Liver (tissue), 8 donors: ENCODE measurements at regions not wholly inside any gene's neighbourhood (a gene's known extent, or its start where the extent isn't known, plus 50 kb on each side); places are given as distances from the start of the nearest gene placed in this dataset.

Experiments
- DNase-seq: peaks from one replicate; pipeline ENCODE4 v3.0.0-alpha.2; 2017; ENCODE audit warnings: low spot score
- H3K27ac ChIP-seq, 2 donors: one replicate each; pipeline ENCODE4 v1.7.0; 2013; ENCODE audit warnings: inconsistent platforms in 2 of 2, low read length in 2 of 2, control low read depth in 1 of 2, low read depth in 1 of 2, mild to moderate bottlenecking in 1 of 2
- H3K27me3 ChIP-seq, 4 donors: one replicate each; pipeline versions ENCODE4 v1.6.1 to v1.7.0; 2013; ENCODE audit warnings: low read length in 3 of 4, inconsistent platforms in 1 of 4, mild to moderate bottlenecking in 1 of 4, moderate library complexity in 1 of 4; ENCODE audit not compliant: control insufficient read depth in 4 of 4, insufficient read depth in 4 of 4
- H3K36me3 ChIP-seq, 4 donors: one replicate each; pipeline versions ENCODE4 v1.6.1 to v1.7.0; 2013; ENCODE audit warnings: low read length in 3 of 4, mild to moderate bottlenecking in 3 of 4, low read depth in 1 of 4, moderate library complexity in 1 of 4; ENCODE audit not compliant: control insufficient read depth in 4 of 4, insufficient read depth in 3 of 4
- H3K4me1 ChIP-seq, 4 donors: one replicate each; pipeline versions ENCODE4 v1.6.1 to v1.7.0; 2013; ENCODE audit warnings: low read length in 3 of 4, mild to moderate bottlenecking in 3 of 4, moderate library complexity in 1 of 4; ENCODE audit not compliant: control insufficient read depth in 4 of 4, insufficient read depth in 4 of 4
- H3K4me3 ChIP-seq, 3 donors: one replicate each; pipeline versions ENCODE4 v1.6.1 to v1.7.0; 2013; ENCODE audit warnings: low read length in 3 of 3, control low read depth in 1 of 3, low read depth in 1 of 3, mild to moderate bottlenecking in 1 of 3
- H3K9ac ChIP-seq, 2 donors: one replicate each; pipeline ENCODE4 v1.7.0; 2013; ENCODE audit warnings: low read length in 2 of 2, mild to moderate bottlenecking in 2 of 2, moderate library complexity in 2 of 2, control low read depth in 1 of 2, low read depth in 1 of 2
- H3K9me3 ChIP-seq, 4 donors: one replicate each; pipeline versions ENCODE4 v1.6.1 to v1.7.0; 2013; ENCODE audit warnings: low read length in 3 of 4; ENCODE audit not compliant: control insufficient read depth in 4 of 4
- EGR1 ChIP-seq, 2 donors: IDR thresholded peaks; 2 replicates each; pipeline ENCODE4 v1.6.1; 2016 to 2018; ENCODE audit warnings: antibody characterized with exemption in 2 of 2, low read depth in 2 of 2
- FOXA1 ChIP-seq: IDR thresholded peaks from 2 replicates; pipeline ENCODE4 v1.6.1; 2016; ENCODE audit warnings: antibody characterized with exemption
- FOXA2 ChIP-seq: IDR thresholded peaks from 2 replicates; pipeline ENCODE4 v1.6.1; 2016; ENCODE audit warnings: antibody characterized with exemption
- GABPA ChIP-seq, 2 donors: IDR thresholded peaks in 1 of 2; conservative IDR thresholded peaks in 1 of 2; 2 replicates each; pipeline ENCODE4 v1.6.1; 2016; ENCODE audit warnings: antibody characterized with exemption in 2 of 2, mild to moderate bottlenecking in 1 of 2, moderate library complexity in 1 of 2
- HNF4A ChIP-seq, 2 donors: conservative IDR thresholded peaks; 2 replicates each; pipeline ENCODE4 v1.6.1; 2016; ENCODE audit warnings: antibody characterized with exemption in 2 of 2, mild to moderate bottlenecking in 2 of 2
- HNF4G ChIP-seq: IDR thresholded peaks from 2 replicates; pipeline ENCODE4 v1.6.1; 2016; ENCODE audit warnings: antibody characterized with exemption
- JUND ChIP-seq, 2 donors: IDR thresholded peaks; 2 replicates each; pipeline ENCODE4 v1.6.1; 2016; ENCODE audit warnings: antibody characterized with exemption in 2 of 2
- MAX ChIP-seq: IDR thresholded peaks from 2 replicates; pipeline ENCODE4 v1.6.1; 2016; ENCODE audit warnings: antibody characterized with exemption
- NR2F2 ChIP-seq: IDR thresholded peaks from 2 replicates; pipeline ENCODE4 v1.6.1; 2016; ENCODE audit warnings: antibody characterized with exemption
- RAD21 ChIP-seq, 2 donors: IDR thresholded peaks; 2 replicates each; pipeline ENCODE4 v1.6.1; 2016; ENCODE audit warnings: antibody characterized with exemption in 2 of 2, mild to moderate bottlenecking in 2 of 2
- REST ChIP-seq: IDR thresholded peaks from 2 replicates; pipeline ENCODE4 v1.6.1; 2016; ENCODE audit warnings: antibody characterized with exemption, mild to moderate bottlenecking
- RXRA ChIP-seq, 2 donors: IDR thresholded peaks; 2 replicates each; pipeline ENCODE4 v1.6.1; 2017 to 2018; ENCODE audit warnings: antibody characterized with exemption in 2 of 2, mild to moderate bottlenecking in 1 of 2
- SP1 ChIP-seq: IDR thresholded peaks from 2 replicates; pipeline ENCODE4 v1.6.1; 2018; ENCODE audit warnings: antibody characterized with exemption, mild to moderate bottlenecking
- TAF1 ChIP-seq: conservative IDR thresholded peaks from 2 replicates; pipeline ENCODE4 v1.6.1; 2016; ENCODE audit warnings: antibody characterized with exemption, mild to moderate bottlenecking
- YY1 ChIP-seq: IDR thresholded peaks from 2 replicates; pipeline ENCODE4 v1.6.1; 2016; ENCODE audit warnings: antibody characterized with exemption, mild to moderate bottlenecking
- WGBS: extraction: QIAGEN DNeasy Blood & Tissue Kit; methylation state at CpG from one replicate; pipeline ENCODE4 v1.1.7; 2013; 5-methylcytosine and 5-hydroxymethylcytosine counted together
- TF ChIP-seq, protein P1 (sequence below): fragments of 150-350 bp; IDR thresholded peaks from 2 replicates; pipeline ENCODE4 v1.5.1; 2017; ENCODE audit warnings: improper control_type of control experiment, low read depth, low read length; ENCODE audit not compliant: missing input control
- TF ChIP-seq, protein P2 (sequence below): IDR thresholded peaks from 2 replicates; pipeline ENCODE4 v1.6.1; 2016; ENCODE audit warnings: antibody characterized with exemption
- TF ChIP-seq, protein P3 (sequence below): IDR thresholded peaks from 2 replicates; pipeline ENCODE4 v1.6.1; 2016; ENCODE audit warnings: antibody characterized with exemption
- donor health status: healthy.
- donor health status: healthy.
- donor health status: healthy.
- donor health status: healthy.
- donor health status: healthy.

DNA sequence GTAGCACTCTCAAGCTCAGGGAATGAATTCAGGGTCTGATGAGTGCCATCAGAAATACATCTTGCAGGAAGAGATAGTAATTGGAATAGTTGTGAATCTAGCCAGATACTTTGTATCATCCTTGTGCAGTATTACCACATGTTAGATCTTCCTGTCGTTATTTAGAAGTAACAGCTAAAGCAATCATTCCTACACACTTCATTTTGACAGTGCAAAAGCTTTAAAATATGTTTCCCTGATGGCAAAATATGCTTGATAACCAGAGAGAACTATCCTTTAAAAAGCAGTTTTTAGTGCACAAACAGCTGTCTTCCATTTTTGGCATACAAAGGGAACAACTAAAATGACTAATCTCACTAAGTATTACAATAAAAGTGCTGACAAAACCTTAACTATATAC, 149.5 kb upstream of the SLC38A2 start:
- DNase-seq: no peak
- Histone ChIP-seq H3K36me3 (no peaks in the 10 kb centered on the region), H3K9me3 (no peaks in the 10 kb centered on the region), H3K27ac (no peak overlapping the region), H3K27me3 (no peaks in the 10 kb centered on the region), H3K4me3 (no peak overlapping the region), H3K9ac (no peak overlapping the region), H3K4me1 (peaks cover 0 to 2% (median 0%) of the 10 kb centered on the region in 4 donors)
- WGBS: 70% methylated on average over 1 of the region's 1 CpG
- TF ChIP-seq EGR1 (IDR thresholded peaks at IDR 0.05; ENCODE audit: low read depth in 2 of 2) (no peak), JUND (IDR thresholded peaks at IDR 0.05) (no peak)

DNA sequence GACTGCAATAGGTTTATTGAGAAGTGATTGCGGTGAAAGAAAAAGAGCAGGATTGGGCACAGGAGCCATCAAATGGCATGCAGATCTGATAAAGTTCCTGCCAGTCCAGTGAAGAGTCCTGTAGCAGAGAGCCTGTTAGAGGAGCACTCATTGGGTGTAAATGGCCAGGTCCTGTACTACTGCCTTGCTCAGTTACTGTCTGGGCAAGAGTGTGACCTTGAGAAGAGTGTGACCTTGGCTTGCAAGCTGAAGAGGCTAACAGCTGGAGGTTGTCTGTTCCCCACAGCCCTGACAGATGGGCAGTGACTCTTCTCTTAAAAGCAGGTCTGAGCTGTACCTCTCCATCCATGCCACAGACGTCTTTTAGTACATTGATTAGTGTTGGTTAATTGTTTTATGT, 148.6 kb upstream of the SLC38A2 start:
- no peaks in the 10 kb centered on the region for H3K27me3 ChIP-seq
- H3K4me1 ChIP-seq: peaks cover 0 to 4% (median 0%) of the 10 kb centered on the region in 4 donors
- no peak for DNase-seq
- H3K9ac ChIP-seq: no peak overlapping the region
- WGBS: 91% methylated on average over 2 of the region's 2 CpGs
- H3K9me3 ChIP-seq: no peaks in the 10 kb centered on the region
- H3K27ac ChIP-seq: no peak overlapping the region
- H3K36me3 ChIP-seq: no peaks in the 10 kb centered on the region
- H3K4me3 ChIP-seq: no peak overlapping the region
- no peak for TF ChIP-seq FOXA2
- no peak for TF ChIP-seq TAF1
- TF ChIP-seq, protein P1, sequence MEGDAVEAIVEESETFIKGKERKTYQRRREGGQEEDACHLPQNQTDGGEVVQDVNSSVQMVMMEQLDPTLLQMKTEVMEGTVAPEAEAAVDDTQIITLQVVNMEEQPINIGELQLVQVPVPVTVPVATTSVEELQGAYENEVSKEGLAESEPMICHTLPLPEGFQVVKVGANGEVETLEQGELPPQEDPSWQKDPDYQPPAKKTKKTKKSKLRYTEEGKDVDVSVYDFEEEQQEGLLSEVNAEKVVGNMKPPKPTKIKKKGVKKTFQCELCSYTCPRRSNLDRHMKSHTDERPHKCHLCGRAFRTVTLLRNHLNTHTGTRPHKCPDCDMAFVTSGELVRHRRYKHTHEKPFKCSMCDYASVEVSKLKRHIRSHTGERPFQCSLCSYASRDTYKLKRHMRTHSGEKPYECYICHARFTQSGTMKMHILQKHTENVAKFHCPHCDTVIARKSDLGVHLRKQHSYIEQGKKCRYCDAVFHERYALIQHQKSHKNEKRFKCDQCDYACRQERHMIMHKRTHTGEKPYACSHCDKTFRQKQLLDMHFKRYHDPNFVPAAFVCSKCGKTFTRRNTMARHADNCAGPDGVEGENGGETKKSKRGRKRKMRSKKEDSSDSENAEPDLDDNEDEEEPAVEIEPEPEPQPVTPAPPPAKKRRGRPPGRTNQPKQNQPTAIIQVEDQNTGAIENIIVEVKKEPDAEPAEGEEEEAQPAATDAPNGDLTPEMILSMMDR: no peak
- no peak for TF ChIP-seq MAX
- TF ChIP-seq GABPA (IDR thresholded peaks at IDR 0.05 in 1 of 2, conservative IDR thresholded peaks at IDR 0.05 in 1 of 2): no peak
- no peak for TF ChIP-seq FOXA1
- no peak for TF ChIP-seq EGR1 (IDR thresholded peaks at IDR 0.05; ENCODE audit: low read depth in 2 of 2)
- TF ChIP-seq, protein P2, sequence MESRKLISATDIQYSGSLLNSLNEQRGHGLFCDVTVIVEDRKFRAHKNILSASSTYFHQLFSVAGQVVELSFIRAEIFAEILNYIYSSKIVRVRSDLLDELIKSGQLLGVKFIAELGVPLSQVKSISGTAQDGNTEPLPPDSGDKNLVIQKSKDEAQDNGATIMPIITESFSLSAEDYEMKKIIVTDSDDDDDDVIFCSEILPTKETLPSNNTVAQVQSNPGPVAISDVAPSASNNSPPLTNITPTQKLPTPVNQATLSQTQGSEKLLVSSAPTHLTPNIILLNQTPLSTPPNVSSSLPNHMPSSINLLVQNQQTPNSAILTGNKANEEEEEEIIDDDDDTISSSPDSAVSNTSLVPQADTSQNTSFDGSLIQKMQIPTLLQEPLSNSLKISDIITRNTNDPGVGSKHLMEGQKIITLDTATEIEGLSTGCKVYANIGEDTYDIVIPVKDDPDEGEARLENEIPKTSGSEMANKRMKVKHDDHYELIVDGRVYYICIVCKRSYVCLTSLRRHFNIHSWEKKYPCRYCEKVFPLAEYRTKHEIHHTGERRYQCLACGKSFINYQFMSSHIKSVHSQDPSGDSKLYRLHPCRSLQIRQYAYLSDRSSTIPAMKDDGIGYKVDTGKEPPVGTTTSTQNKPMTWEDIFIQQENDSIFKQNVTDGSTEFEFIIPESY: no peak
- TF ChIP-seq HNF4A (conservative IDR thresholded peaks at IDR 0.05): no peak
- no peak for TF ChIP-seq YY1
- TF ChIP-seq, protein P3, sequence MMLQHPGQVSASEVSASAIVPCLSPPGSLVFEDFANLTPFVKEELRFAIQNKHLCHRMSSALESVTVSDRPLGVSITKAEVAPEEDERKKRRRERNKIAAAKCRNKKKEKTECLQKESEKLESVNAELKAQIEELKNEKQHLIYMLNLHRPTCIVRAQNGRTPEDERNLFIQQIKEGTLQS: no peak
- TF ChIP-seq NR2F2: no peak
- no peak for TF ChIP-seq RXRA (IDR thresholded peaks at IDR 0.05)
- TF ChIP-seq HNF4G: no peak
- TF ChIP-seq JUND (IDR thresholded peaks at IDR 0.05): no peak
- no peak for TF ChIP-seq RAD21 (IDR thresholded peaks at IDR 0.05)
- no peak for TF ChIP-seq REST
- TF ChIP-seq SP1: no peak
